Esophagus squamous epithelium (tissue), 5 donors: ENCODE measurements at regions not wholly inside any gene's neighbourhood (a gene's known extent, or its start where the extent isn't known, plus 50 kb on each side); places are given as distances from the start of the nearest gene placed in this dataset.
A peak's percentile ranks its signal among the peaks of the same experiment; 100 is the strongest.

Experiments
- DNase-seq: peaks from one replicate; lab custom pipeline; 2025; lab: John Stamatoyannopoulos, UW
- H3K27ac ChIP-seq, 4 donors: fragments of 200-600 bp; sonication (generic); one replicate each; pipeline ENCODE4 v1.5.1; 2016 to 2019; ENCODE audit warnings: mild to moderate bottlenecking in 1 of 4
- H3K27me3 ChIP-seq, 4 donors: fragments of 200-600 bp; sonication (generic); 1 replicate in 3 of 4; 2 replicates in 1 of 4; pipeline versions ENCODE4 v1.5.1 to v1.6.0; 2017 to 2021; ENCODE audit warnings: antibody characterized with exemption in 1 of 4
- H3K36me3 ChIP-seq, 3 donors: fragments of 200-600 bp; sonication (generic); one replicate each; pipeline ENCODE4 v1.5.1; 2016 to 2019
- H3K4me1 ChIP-seq, 3 donors: fragments of 200-600 bp; sonication (generic); one replicate each; pipeline ENCODE4 v1.5.1; 2017 to 2019
- H3K4me3 ChIP-seq, 4 donors: fragments of 200-600 bp; sonication (generic); 1 replicate in 3 of 4; 2 replicates in 1 of 4; pipeline ENCODE4 v1.5.1; 2016 to 2019; ENCODE audit warnings: mild to moderate bottlenecking in 2 of 4, moderate library complexity in 1 of 4
- H3K9me3 ChIP-seq, 3 donors: fragments of 200-600 bp; sonication (generic); one replicate each; pipeline ENCODE4 v1.5.1; 2016 to 2019
- POLR2A ChIP-seq, 4 donors: fragments of 450-650 bp; IDR thresholded peaks; one replicate each; pipeline ENCODE4 v1.6.1; 2017; ENCODE audit warnings: antibody characterized with exemption in 4 of 4, mild to moderate bottlenecking in 4 of 4, moderate library complexity in 3 of 4
- WGBS, 2 donors: methylation state at CpG; one replicate each; pipeline ENCODE4 v1.1.5; 2018; 5-methylcytosine and 5-hydroxymethylcytosine counted together
- intact Hi-C: fragments of 100-400 bp; cut with DNase I; formaldehyde crosslinking; loops from one replicate; pipeline ENCODE4 v1.15.0; 2022
- TF ChIP-seq, protein P1 (sequence below), 6 experiments: fragments of 450-650 bp in 4 of 6; fragments of 200-600 bp in 2 of 6; sonication (generic) in 2 of 6; IDR thresholded peaks; one replicate each; pipeline ENCODE4 v1.5.1; 2016 to 2019; ENCODE audit warnings: antibody characterized with exemption in 6 of 6, mild to moderate bottlenecking in 4 of 6, moderate library complexity in 4 of 6
- donor health status: DM: yes; HTN: yes; CAD: no.

DNA sequence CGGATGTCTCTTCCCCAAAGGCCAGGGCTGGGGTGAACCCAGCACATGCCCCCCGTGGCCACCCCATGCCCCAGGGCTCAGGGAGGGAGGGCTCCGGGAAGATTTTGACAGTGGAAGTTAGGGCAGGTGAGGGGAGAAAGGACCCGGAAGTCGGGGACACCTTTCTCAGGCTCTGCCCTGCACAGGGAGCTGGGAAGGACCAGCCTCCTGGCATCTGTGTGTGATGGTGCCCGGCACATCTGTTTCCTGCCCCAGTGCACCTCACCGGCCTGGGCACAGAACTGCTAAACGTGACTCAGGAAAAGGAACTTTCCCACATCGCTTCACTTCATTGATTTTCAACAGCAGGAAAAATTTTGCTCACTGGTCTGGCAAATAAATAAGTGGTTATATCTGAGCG is 141.1 kb upstream of the AFDN start:
- peaks cover 0 to 40% (median 0%) of the 10 kb centered on the region in 4 donors for H3K27me3 ChIP-seq
- no peaks in the 10 kb centered on the region for H3K36me3 ChIP-seq
- TF ChIP-seq POLR2A (IDR thresholded peaks at IDR 0.05) = no peak
- TF ChIP-seq, protein P1, sequence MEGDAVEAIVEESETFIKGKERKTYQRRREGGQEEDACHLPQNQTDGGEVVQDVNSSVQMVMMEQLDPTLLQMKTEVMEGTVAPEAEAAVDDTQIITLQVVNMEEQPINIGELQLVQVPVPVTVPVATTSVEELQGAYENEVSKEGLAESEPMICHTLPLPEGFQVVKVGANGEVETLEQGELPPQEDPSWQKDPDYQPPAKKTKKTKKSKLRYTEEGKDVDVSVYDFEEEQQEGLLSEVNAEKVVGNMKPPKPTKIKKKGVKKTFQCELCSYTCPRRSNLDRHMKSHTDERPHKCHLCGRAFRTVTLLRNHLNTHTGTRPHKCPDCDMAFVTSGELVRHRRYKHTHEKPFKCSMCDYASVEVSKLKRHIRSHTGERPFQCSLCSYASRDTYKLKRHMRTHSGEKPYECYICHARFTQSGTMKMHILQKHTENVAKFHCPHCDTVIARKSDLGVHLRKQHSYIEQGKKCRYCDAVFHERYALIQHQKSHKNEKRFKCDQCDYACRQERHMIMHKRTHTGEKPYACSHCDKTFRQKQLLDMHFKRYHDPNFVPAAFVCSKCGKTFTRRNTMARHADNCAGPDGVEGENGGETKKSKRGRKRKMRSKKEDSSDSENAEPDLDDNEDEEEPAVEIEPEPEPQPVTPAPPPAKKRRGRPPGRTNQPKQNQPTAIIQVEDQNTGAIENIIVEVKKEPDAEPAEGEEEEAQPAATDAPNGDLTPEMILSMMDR (IDR thresholded peaks at IDR 0.05) = no peak
- no peak for DNase-seq
- H3K27ac ChIP-seq = peak overlapping the region in 1 of 4 donors; percentile 7
- intact Hi-C loops = no loop called here
- H3K4me1 ChIP-seq = peaks cover 0 to 38% (median 0%) of the 10 kb centered on the region in 3 donors
- no peaks in the 10 kb centered on the region for H3K9me3 ChIP-seq
- H3K4me3 ChIP-seq = no peak overlapping the region
- 27 to 42% methylated on average over 6 to 9 of the region's 10 CpGs for WGBS, 2 donors

DNA sequence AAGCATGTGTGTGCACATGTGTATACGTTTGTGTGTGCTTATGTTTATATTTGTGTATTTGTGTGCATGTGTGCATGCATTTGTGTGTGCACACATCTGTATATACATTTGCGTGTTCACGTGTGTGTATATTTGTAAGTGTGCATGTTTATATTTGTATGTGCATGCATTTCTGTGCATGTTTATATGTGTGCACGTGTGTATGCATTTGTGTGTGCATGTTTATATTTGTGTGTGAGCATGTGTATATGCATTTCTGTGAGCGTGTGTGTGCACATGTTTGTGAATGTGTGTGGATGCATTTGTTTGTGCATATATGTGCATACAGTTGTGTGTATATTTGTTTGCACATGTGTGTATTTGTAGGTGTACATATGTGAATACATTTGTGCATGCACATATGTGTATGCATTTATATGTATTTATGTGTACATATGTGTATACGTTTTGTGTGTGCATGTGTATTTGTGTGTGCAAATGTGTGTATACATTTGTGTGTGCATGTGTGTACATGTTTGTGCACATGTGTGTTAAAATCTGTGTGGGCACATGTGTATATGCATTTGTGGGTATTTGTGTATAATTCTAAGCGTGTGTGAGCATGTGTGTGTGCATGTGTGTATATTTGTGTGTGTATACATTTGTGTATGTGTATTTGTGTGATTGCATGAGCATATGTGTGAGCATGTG is 140.4 kb upstream of the AFDN start:
- Histone ChIP-seq H3K4me1 (peaks cover 0 to 38% (median 0%) of the 10 kb centered on the region in 3 donors), H3K36me3 (no peaks in the 10 kb centered on the region), H3K27me3 (peaks cover 0 to 33% (median 0%) of the 10 kb centered on the region in 4 donors), H3K9me3 (no peaks in the 10 kb centered on the region), H3K4me3 (no peak overlapping the region), H3K27ac (no peak overlapping the region)
- 79 to 82% methylated on average over 7 of the region's 7 CpGs for WGBS, 2 donors
- TF ChIP-seq, protein P1 (IDR thresholded peaks at IDR 0.05) = no peak
- no peak for TF ChIP-seq POLR2A (IDR thresholded peaks at IDR 0.05)
- intact Hi-C loops = no loop called here
- DNase-seq = no peak

DNA sequence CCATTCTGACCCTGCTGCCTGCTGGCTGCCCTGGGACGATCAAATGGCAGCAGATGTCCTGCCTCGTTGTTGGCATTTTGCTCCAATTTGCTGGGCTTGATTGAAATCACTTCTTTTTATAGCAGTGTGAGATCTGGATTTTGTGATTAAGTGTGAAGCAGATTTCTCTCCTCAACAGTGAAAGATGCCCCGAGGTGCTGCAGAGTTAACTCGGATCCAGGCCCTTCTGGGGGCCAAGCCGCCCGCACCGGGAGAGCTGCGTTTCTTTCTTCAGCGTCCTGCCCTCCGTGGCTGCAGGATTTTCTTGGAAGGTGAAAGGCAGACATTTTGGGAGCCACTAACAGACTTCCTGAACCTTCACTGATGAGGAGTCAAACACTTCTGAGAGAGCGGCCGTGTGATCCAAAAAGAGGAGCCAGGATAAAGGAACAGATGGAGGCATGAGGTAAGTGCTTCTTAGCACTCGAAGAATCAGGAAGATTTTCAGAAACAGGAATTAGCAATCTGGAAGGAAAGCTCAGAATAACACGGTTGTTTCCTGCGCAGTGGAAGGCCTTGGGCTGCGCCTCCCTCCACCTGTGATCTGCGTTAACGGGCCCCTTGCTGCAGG is 139.5 kb upstream of the AFDN start:
- intact Hi-C loops = no loop called here
- H3K9me3 ChIP-seq = no peaks in the 10 kb centered on the region
- 66 to 69% methylated on average over 9 to 11 of the region's 18 CpGs for WGBS, 2 donors
- no peaks in the 10 kb centered on the region for H3K36me3 ChIP-seq
- peaks cover 0 to 34% (median 0%) of the 10 kb centered on the region in 3 donors for H3K4me1 ChIP-seq
- H3K4me3 ChIP-seq = no peak overlapping the region
- TF ChIP-seq POLR2A (IDR thresholded peaks at IDR 0.05) = no peak
- TF ChIP-seq, protein P1 (IDR thresholded peaks at IDR 0.05) = no peak
- H3K27ac ChIP-seq = no peak overlapping the region
- no peak for DNase-seq
- H3K27me3 ChIP-seq = peaks cover 0 to 28% (median 0%) of the 10 kb centered on the region in 4 donors

DNA sequence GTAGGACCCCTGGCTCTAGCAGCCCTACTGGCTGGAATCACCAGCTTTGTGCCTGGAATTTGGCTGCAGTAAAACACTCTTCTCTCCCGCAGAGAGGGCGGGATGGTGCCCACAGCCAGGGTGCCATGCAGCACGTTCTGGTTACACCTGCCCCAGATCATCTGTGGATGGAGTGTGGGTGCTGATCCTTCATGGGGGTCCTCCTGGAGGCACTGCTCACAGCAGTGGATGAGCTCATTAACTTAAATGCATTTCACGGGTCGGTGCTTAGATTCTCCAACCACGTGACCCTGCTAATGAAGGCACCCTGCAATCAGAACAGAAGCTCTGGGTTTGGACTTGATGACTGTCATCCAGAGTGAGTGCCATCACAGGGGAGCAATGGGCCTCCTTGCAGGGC is 138.6 kb upstream of the AFDN start:
- Histone ChIP-seq H3K4me3 (no peak overlapping the region), H3K36me3 (no peaks in the 10 kb centered on the region), H3K9me3 (no peaks in the 10 kb centered on the region), H3K27me3 (peaks cover 0 to 25% (median 0%) of the 10 kb centered on the region in 4 donors), H3K27ac (no peak overlapping the region), H3K4me1 (peaks cover 0 to 25% (median 0%) of the 10 kb centered on the region in 3 donors)
- intact Hi-C loops = no loop called here
- TF ChIP-seq, protein P1 (IDR thresholded peaks at IDR 0.05) = no peak
- TF ChIP-seq POLR2A (IDR thresholded peaks at IDR 0.05) = no peak
- WGBS, 2 donors = 100% methylated on average over 1 of the region's 6 CpGs; no CpG with 5 or more reads in 1 of the 2 donors
- no peak for DNase-seq

DNA sequence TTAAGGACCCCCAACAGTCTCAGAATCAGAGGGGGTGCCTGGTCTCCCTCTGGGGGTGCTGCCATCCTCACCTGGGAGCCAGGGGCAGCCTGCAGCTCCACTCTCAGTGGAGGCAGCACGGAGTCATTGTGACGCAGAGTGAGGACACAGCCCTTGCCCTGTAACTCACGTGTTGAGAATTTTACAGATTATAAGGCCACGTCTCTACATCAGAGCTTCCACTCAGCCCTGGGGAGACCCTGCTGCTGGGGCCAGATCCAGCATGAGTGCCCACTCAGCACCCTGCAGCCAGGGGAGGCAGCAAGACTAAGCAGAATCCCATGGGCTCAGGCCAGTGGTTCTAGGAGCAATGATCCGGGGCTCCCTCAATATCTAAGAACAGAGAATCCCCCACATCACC is 137.4 kb upstream of the AFDN start:
- Histone ChIP-seq H3K9me3 (no peaks in the 10 kb centered on the region), H3K27me3 (peaks cover 0 to 25% (median 0%) of the 10 kb centered on the region in 4 donors), H3K36me3 (no peaks in the 10 kb centered on the region), H3K27ac (no peak overlapping the region), H3K4me3 (no peak overlapping the region), H3K4me1 (peaks cover 0 to 16% (median 0%) of the 10 kb centered on the region in 3 donors)
- WGBS, 2 donors = no CpG with 5 or more reads among the region's 5 CpGs
- no peak for DNase-seq
- intact Hi-C loops = no loop called here
- TF ChIP-seq, protein P1 (IDR thresholded peaks at IDR 0.05) = no peak
- no peak for TF ChIP-seq POLR2A (IDR thresholded peaks at IDR 0.05)
